ENCODE measurements at regions not wholly inside any gene's neighbourhood (a gene's known extent, or its start where the extent isn't known, plus 50 kb on each side); places are given as distances from the start of the nearest gene placed in this dataset.

DNA sequence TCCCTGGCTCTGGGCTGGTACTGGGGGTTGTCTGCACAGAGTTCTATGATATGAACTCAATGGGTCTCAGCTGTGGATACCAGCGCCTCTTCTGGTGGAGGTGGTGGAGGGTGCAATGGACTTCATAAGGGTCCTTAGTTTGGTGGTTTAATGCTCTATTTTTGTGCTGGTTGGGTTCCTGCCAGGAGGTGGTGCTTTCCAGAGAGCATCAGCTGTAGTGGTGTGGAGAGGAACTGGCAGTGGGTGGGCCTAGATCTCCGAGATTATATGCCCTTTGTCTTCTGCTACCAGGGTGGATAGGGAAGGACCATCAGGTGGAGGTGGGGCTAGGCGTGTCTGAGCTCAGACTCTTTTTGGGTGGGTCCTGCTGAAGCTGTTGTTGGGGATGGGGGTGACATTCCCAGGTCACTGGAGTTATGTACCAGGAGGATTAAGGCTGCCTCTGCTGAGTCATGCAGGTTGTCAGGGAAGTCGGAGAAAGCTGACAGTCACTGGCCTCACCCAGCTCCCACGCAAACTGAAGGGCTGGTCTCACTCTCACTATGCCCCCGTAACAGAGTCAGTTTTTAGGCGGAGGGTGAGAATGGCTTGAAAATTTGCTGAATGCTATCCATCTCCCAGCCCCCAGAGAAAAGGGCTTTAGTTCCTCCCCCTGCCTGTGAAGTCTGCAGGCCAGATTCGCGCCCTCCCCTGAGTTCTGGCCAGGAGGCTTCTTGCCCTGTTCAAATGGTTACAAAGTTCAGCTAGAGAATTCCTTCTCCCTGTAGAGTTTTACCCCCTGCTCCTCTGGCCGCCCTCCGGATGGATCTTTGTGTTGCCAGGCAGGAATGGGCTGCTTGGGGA is 902.9 kb downstream of the LTN1 start:
- Histone ChIP-seq H3K4me3 (no peak overlapping the region), H3K27me3 (no peaks in the 10 kb centered on the region), H3K27ac (no peak overlapping the region), H3K9me3 (no peaks in the 10 kb centered on the region), H3K36me3 (no peaks in the 10 kb centered on the region), H3K4me1 (ENCODE audit: insufficient read depth) (no peaks in the 10 kb centered on the region)
- intact Hi-C loops (cut with DNase I): no loop called here
- TF ChIP-seq POLR2A (IDR thresholded peaks at IDR 0.05): no peak
- TF ChIP-seq CTCF (IDR thresholded peaks at IDR 0.05): no peak
- TF ChIP-seq EP300 (IDR thresholded peaks at IDR 0.05): no peak
- 92 to 97% (median 93%) methylated on average over 11 of the region's 11 CpGs for WGBS, 3 donors
- no peak for DNase-seq

DNA sequence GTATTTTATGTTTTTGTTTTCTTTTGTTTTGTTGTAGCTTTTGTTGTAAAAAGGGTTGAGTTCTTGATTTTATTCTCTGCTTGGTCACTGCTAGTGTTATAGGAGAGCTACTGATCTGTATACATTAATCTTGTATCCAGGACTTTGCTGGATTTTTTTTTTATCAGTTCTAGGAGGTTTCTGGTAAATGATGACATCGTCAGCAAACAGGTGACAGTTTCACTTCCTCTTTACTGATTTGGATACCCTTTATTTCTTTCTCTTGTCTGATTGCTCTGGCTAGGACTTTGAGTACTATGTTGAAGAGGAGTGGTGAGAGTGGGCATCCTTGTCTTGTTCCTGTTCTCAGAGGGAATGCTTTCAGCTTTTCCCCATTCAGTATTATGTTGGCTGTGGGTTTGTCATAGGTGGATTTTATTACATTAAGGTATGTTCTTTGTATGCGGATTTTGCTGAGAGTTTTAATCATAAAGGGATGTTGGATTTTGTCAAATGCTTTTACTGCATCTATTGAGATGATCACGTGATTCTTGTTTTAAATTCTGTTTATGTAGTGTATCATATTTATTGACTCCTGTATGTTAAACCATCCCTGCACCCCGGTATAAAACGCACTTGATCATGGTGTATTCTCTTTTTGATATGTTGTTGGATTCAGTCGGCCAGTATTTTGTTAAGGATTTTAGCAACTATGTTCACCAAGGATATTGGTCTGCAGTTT is 905.7 kb downstream of the LTN1 start:
- 96 to 97% (median 96%) methylated on average over 6 of the region's 6 CpGs for WGBS, 3 donors
- no peaks in the 10 kb centered on the region for H3K4me1 ChIP-seq (ENCODE audit: insufficient read depth)
- TF ChIP-seq CTCF (IDR thresholded peaks at IDR 0.05): no peak
- TF ChIP-seq POLR2A (IDR thresholded peaks at IDR 0.05): no peak
- TF ChIP-seq EP300 (IDR thresholded peaks at IDR 0.05): no peak
- no peaks in the 10 kb centered on the region for H3K27me3 ChIP-seq
- no peaks in the 10 kb centered on the region for H3K36me3 ChIP-seq
- H3K9me3 ChIP-seq: no peaks in the 10 kb centered on the region
- no peak for DNase-seq
- H3K27ac ChIP-seq: no peak overlapping the region
- intact Hi-C loops (cut with DNase I): no loop called here
- no peak overlapping the region for H3K4me3 ChIP-seq

DNA sequence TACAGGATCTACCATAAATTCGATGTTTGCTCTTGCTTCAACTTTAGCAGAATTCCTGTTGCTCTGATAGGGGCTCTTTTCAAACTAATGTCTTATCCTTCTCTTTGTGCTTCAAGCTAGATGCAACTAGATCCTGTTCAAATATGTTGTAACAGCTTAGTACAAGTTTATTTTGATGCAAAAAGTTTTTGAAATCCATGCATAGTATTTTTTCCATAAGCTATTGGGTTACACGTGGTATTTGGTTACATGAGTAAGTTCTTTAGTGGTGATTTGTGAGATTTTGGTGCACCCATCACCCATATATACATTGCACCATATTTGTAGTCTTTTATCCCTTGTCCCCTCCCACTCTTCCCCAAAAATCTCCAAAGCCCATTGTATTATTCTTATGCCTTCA is 907.7 kb downstream of the LTN1 start:
- Histone ChIP-seq H3K27ac (no peak overlapping the region), H3K36me3 (no peaks in the 10 kb centered on the region), H3K4me3 (no peak overlapping the region), H3K4me1 (ENCODE audit: insufficient read depth) (no peaks in the 10 kb centered on the region), H3K9me3 (no peaks in the 10 kb centered on the region), H3K27me3 (no peaks in the 10 kb centered on the region)
- TF ChIP-seq EP300 (IDR thresholded peaks at IDR 0.05) (no peak), CTCF (IDR thresholded peaks at IDR 0.05) (no peak), POLR2A (IDR thresholded peaks at IDR 0.05) (no peak)
- intact Hi-C loops (cut with DNase I): no loop called here
- WGBS, 3 donors: 88 to 96% (median 90%) methylated on average over 2 of the region's 2 CpGs
- DNase-seq: no peak

DNA sequence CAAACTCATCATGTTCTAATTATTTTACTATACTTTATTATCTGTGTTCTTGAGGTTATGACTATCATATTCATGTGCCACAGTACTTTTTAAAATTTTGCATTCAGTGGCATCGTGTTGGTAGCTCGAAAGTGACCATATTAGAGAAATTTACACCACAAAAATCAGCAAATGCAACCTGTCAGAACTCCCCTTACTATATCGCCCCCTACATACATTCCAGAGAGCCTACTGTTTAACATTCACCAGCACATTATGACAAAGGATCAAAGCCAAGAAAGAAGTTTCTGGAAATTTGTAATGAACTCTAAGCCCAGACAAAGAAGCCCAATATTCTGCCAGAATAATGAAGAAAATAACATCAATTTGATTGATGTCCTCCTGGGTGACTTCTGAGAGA is 909.3 kb downstream of the LTN1 start:
- intact Hi-C loops (cut with DNase I): no loop called here

More for the DNA sequence above, 909.3 kb downstream of the LTN1 start:
- Histone ChIP-seq H3K4me3 (no peak overlapping the region), H3K4me1 (ENCODE audit: insufficient read depth) (no peaks in the 10 kb centered on the region), H3K27ac (no peak overlapping the region), H3K9me3 (no peaks in the 10 kb centered on the region), H3K27me3 (no peaks in the 10 kb centered on the region), H3K36me3 (no peaks in the 10 kb centered on the region)
- 93 to 94% (median 93%) methylated on average over 3 of the region's 3 CpGs for WGBS, 3 donors
- TF ChIP-seq CTCF (IDR thresholded peaks at IDR 0.05) (no peak), EP300 (IDR thresholded peaks at IDR 0.05) (no peak), POLR2A (IDR thresholded peaks at IDR 0.05) (no peak)
- no peak for DNase-seq
